K562 (cell line): ENCODE measurements at regions not wholly inside any gene's neighbourhood (a gene's known extent, or its start where the extent isn't known, plus 50 kb on each side); places are given as distances from the start of the nearest gene placed in this dataset.

Experiments
- CBX1 ChIP-seq: sonication (generic); IDR thresholded peaks from 2 replicates; pipeline ENCODE4 v1.6.1; 2016; ENCODE audit warnings: antibody characterized with exemption, low read depth, mild to moderate bottlenecking
- EP300 ChIP-seq: IDR thresholded peaks from 2 replicates; pipeline ENCODE4 v1.6.1; 2012; ENCODE audit warnings: low read length, improper control_type of control experiment
- HSF4 ChIP-seq: fragments of 250-450 bp; sonication (Bioruptor Pico); IDR thresholded peaks from 2 replicates; pipeline ENCODE4 v2.1.2; 2022; ENCODE audit warnings: mild to moderate bottlenecking, moderate library complexity, borderline replicate concordance
- MEF2A ChIP-seq: IDR thresholded peaks from 2 replicates; pipeline ENCODE4 v1.6.1; 2011; ENCODE audit warnings: low read depth, mild to moderate bottlenecking, low read length, moderate library complexity; ENCODE audit not compliant: control insufficient read depth
- PATZ1 ChIP-seq: fragments of 250-450 bp; sonication (Bioruptor Pico); IDR thresholded peaks from 2 replicates; pipeline ENCODE4 v1.5.0; 2020; ENCODE audit warnings: mild to moderate bottlenecking, borderline replicate concordance
- SFPQ ChIP-seq: fragments of 200-400 bp; formaldehyde crosslinking; IDR thresholded peaks from 2 replicates; pipeline ENCODE4 v1.6.1; 2017; ENCODE audit warnings: mild to moderate bottlenecking, low read depth, low read length, moderate library complexity
- SIX5 ChIP-seq, 2 experiments: IDR thresholded peaks; 2 replicates each; pipeline ENCODE4 v1.6.1; 2011; ENCODE audit warnings: low read length in 2 of 2, borderline replicate concordance in 1 of 2, low read depth in 1 of 2, mild to moderate bottlenecking in 1 of 2, moderate library complexity in 1 of 2; ENCODE audit not compliant: insufficient read depth in 1 of 2
- SP2 ChIP-seq: IDR thresholded peaks from 2 replicates; pipeline ENCODE4 v1.6.1; 2011; ENCODE audit warnings: mild to moderate bottlenecking, low read depth, low read length, moderate library complexity; ENCODE audit not compliant: poor library complexity, severe bottlenecking; ENCODE audit errors: extremely low read depth
- SRF ChIP-seq, 2 experiments: fragments of 250-450, 450-650 bp in 1 of 2; sonication (Bioruptor Pico) in 1 of 2; sonication (generic) in 1 of 2; formaldehyde crosslinking; IDR thresholded peaks; 2 replicates each; pipeline versions ENCODE4 v1.5.0 to v1.5.1; 2020 to 2022; ENCODE audit warnings: mild to moderate bottlenecking in 1 of 2, missing genetic modification reagents in 1 of 2
- TAL1 ChIP-seq: fragments of 450-650 bp; IDR thresholded peaks from 2 replicates; pipeline ENCODE4 v1.6.1; 2016; ENCODE audit warnings: mild to moderate bottlenecking
- WHSC1 ChIP-seq: IDR thresholded peaks from one replicate; pipeline ENCODE4 v1.6.1; 2012; ENCODE audit warnings: low read length, control low read depth, inconsistent platforms
- ZBTB7A ChIP-seq: IDR thresholded peaks from 2 replicates; pipeline ENCODE4 v1.6.1; 2011; ENCODE audit warnings: low read depth, mild to moderate bottlenecking, low read length, moderate library complexity, borderline replicate concordance; ENCODE audit not compliant: control insufficient read depth
- ZNF124 ChIP-seq: sonication (generic); formaldehyde crosslinking; IDR thresholded peaks from 2 replicates; pipeline ENCODE4 v1.8.1; 2022; ENCODE audit warnings: missing genetic modification reagents
- ZNF551 ChIP-seq: fragments of 250-450 bp; sonication (Bioruptor Pico); IDR thresholded peaks from 2 replicates; pipeline ENCODE4 v1.5.0; 2021; ENCODE audit warnings: mild to moderate bottlenecking, moderate library complexity
- ZNF584 ChIP-seq: fragments of 200-800 bp; sonication (Bioruptor generic); IDR thresholded peaks from 2 replicates; pipeline ENCODE4 v1.6.1; 2016; ENCODE audit warnings: low read depth, mild to moderate bottlenecking, missing genetic modification characterization, missing compliant biosample characterization
- ZNF780A ChIP-seq: fragments of 250-450 bp; sonication (Bioruptor Pico); IDR thresholded peaks from 2 replicates; pipeline ENCODE4 v1.5.0; 2021; ENCODE audit warnings: mild to moderate bottlenecking
- TF ChIP-seq, protein P1 (sequence below): fragments of 250-450 bp; sonication (Bioruptor Pico); IDR thresholded peaks from 2 replicates; pipeline ENCODE4 v1.8.0; 2021; ENCODE audit warnings: mild to moderate bottlenecking, moderate library complexity
- TF ChIP-seq, protein P2 (sequence below): sonication (generic); formaldehyde crosslinking; IDR thresholded peaks from 2 replicates; pipeline ENCODE4 v1.8.0; 2022; ENCODE audit warnings: mild to moderate bottlenecking, missing genetic modification reagents

DNA sequence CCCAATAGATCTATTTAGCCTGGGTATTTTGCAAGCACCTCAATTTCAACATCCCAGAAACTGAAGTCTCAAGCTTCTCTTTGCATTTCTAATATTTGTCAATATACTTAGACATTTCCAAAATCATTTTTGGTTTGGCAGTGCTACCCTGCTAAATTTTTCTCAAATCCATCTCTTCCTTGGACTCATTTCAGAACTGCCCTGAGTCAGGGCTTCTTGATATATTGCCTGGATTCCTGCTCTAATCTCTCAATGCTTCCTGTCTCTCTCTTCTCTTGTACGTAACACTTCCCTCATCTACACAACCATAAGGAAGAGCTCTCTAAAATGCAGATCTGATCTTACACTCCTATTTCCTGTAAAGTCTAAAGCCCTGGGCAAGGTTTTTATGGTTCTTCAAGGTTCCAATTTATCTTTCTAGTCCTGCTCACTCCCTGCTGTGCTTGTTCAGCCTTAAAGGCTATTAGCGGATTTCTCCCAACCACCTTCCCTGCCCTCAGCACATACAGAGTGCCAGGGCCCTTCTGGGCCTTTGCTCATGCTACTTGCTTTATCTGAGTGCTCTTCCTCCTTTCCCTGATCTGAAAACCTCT, 53.0 kb upstream of the MME start (continued):
- TF ChIP-seq ZBTB7A (no peak), SFPQ (no peak), MEF2A (no peak), ZNF584 (CRISPR knock-in tag) (0 out of 2 replicates have a peak, but pooled peaks have one; percentile 73), PATZ1 (CRISPR knock-in tag) (no peak), ZNF124 (CRISPR knock-in tag) (no peak), ZNF551 (CRISPR knock-in tag) (no peak), CBX1 (no peak), SP2 (no peak), EP300 (peak; percentile 74; the same call in 1 of the 2 replicates), WHSC1 (no peak), SRF (CRISPR knock-in tag; IDR thresholded peaks at IDR 0.05) (no peak), HSF4 (CRISPR knock-in tag) (no peak), SIX5 (IDR thresholded peaks at IDR 0.05; ENCODE audit: borderline replicate concordance in 1 of 2, insufficient read depth in 1 of 2, low read depth in 1 of 2, low read length in 2 of 2) (no peak), TAL1 (peak; percentile 55), ZNF780A (CRISPR knock-in tag) (no peak)
- TF ChIP-seq, protein P1, sequence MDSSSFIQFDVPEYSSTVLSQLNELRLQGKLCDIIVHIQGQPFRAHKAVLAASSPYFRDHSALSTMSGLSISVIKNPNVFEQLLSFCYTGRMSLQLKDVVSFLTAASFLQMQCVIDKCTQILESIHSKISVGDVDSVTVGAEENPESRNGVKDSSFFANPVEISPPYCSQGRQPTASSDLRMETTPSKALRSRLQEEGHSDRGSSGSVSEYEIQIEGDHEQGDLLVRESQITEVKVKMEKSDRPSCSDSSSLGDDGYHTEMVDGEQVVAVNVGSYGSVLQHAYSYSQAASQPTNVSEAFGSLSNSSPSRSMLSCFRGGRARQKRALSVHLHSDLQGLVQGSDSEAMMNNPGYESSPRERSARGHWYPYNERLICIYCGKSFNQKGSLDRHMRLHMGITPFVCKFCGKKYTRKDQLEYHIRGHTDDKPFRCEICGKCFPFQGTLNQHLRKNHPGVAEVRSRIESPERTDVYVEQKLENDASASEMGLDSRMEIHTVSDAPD, result no peak
- TF ChIP-seq, protein P2, sequence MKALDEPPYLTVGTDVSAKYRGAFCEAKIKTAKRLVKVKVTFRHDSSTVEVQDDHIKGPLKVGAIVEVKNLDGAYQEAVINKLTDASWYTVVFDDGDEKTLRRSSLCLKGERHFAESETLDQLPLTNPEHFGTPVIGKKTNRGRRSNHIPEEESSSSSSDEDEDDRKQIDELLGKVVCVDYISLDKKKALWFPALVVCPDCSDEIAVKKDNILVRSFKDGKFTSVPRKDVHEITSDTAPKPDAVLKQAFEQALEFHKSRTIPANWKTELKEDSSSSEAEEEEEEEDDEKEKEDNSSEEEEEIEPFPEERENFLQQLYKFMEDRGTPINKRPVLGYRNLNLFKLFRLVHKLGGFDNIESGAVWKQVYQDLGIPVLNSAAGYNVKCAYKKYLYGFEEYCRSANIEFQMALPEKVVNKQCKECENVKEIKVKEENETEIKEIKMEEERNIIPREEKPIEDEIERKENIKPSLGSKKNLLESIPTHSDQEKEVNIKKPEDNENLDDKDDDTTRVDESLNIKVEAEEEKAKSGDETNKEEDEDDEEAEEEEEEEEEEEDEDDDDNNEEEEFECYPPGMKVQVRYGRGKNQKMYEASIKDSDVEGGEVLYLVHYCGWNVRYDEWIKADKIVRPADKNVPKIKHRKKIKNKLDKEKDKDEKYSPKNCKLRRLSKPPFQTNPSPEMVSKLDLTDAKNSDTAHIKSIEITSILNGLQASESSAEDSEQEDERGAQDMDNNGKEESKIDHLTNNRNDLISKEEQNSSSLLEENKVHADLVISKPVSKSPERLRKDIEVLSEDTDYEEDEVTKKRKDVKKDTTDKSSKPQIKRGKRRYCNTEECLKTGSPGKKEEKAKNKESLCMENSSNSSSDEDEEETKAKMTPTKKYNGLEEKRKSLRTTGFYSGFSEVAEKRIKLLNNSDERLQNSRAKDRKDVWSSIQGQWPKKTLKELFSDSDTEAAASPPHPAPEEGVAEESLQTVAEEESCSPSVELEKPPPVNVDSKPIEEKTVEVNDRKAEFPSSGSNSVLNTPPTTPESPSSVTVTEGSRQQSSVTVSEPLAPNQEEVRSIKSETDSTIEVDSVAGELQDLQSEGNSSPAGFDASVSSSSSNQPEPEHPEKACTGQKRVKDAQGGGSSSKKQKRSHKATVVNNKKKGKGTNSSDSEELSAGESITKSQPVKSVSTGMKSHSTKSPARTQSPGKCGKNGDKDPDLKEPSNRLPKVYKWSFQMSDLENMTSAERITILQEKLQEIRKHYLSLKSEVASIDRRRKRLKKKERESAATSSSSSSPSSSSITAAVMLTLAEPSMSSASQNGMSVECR (CRISPR knock-in tag), result no peak
